Neural progenitor cell (in vitro differentiated cells): ENCODE measurements at regions not wholly inside any gene's neighbourhood (a gene's known extent, or its start where the extent isn't known, plus 50 kb on each side); places are given as distances from the start of the nearest gene placed in this dataset.
"Not testable (repeated sequence)": the region's sequence is repeated elsewhere in the genome, so short reads cannot be mapped to it uniquely, and the experiment has no call there.

Experiments used
- DNase-seq: peaks from one replicate; pipeline ENCODE4 v3.0.0-alpha.2; 2016; ENCODE audit warnings: low spot score
- H2AFZ ChIP-seq: fragments of 200-600 bp; sonication (generic); replicated peaks from 2 replicates; pipeline ENCODE4 v1.6.1; 2016; ENCODE audit warnings: antibody characterized with exemption
- H3F3A ChIP-seq: fragments of 200-600 bp; sonication (generic); 2 replicates; pipeline ENCODE4 v1.6.1; 2016; ENCODE audit warnings: antibody characterized with exemption, low read depth
- H3K27ac ChIP-seq: fragments of 200-600 bp; sonication (generic); 2 replicates; pipeline ENCODE4 v1.5.1; 2016; ENCODE audit warnings: mild to moderate bottlenecking
- H3K27me3 ChIP-seq: fragments of 200-600 bp; sonication (generic); 2 replicates; pipeline ENCODE4 v1.6.1; 2016; ENCODE audit warnings: mild to moderate bottlenecking, moderate library complexity
- H3K36me3 ChIP-seq: fragments of 200-600 bp; sonication (generic); 2 replicates; pipeline ENCODE4 v1.5.1; 2016
- H3K4me1 ChIP-seq: fragments of 200-600 bp; sonication (generic); 2 replicates; pipeline ENCODE4 v1.6.1; 2016; ENCODE audit warnings: mixed run types
- H3K4me2 ChIP-seq: fragments of 200-600 bp; sonication (generic); 2 replicates; pipeline ENCODE4 v1.6.1; 2016
- H3K4me3 ChIP-seq: fragments of 200-600 bp; sonication (generic); 2 replicates; pipeline ENCODE4 v1.5.1; 2016
- H3K79me2 ChIP-seq: fragments of 200-600 bp; sonication (generic); 2 replicates; pipeline ENCODE4 v1.6.1; 2016; ENCODE audit warnings: low read depth
- H3K9ac ChIP-seq: fragments of 200-600 bp; sonication (generic); 2 replicates; pipeline ENCODE4 v1.6.1; 2016
- H3K9me3 ChIP-seq: fragments of 200-600 bp; sonication (generic); 2 replicates; pipeline ENCODE4 v1.5.1; 2016; ENCODE audit warnings: low read depth
- H4K20me1 ChIP-seq: fragments of 200-600 bp; sonication (generic); 2 replicates; pipeline ENCODE4 v1.6.1; 2016; ENCODE audit warnings: low read depth
- H3K27ac Mint-ChIP-seq: 3 replicates; pipeline ENCODE4 v1.8.0; 2021; ENCODE audit warnings: mixed read lengths
- H3K27me3 Mint-ChIP-seq: 2 replicates; pipeline ENCODE4 v1.8.0; 2022; ENCODE audit warnings: low read depth, mild to moderate bottlenecking, inconsistent platforms, moderate library complexity, mixed read lengths; ENCODE audit not compliant: insufficient read depth
- H3K36me3 Mint-ChIP-seq: 3 replicates; pipeline ENCODE4 v1.8.0; 2021; ENCODE audit warnings: mixed read lengths
- H3K4me1 Mint-ChIP-seq: 3 replicates; pipeline ENCODE4 v1.8.0; 2021; ENCODE audit warnings: mixed read lengths
- H3K4me3 Mint-ChIP-seq: 3 replicates; pipeline ENCODE4 v1.8.0; 2021; ENCODE audit warnings: mild to moderate bottlenecking, moderate library complexity, mixed read lengths
- H3K9me3 Mint-ChIP-seq: 3 replicates; pipeline ENCODE4 v1.8.0; 2020; ENCODE audit warnings: mixed read lengths
- EZH2 ChIP-seq: fragments of 200-600 bp; sonication (generic); IDR thresholded peaks from 2 replicates; pipeline ENCODE4 v1.6.1; 2017; ENCODE audit warnings: antibody characterized with exemption, mild to moderate bottlenecking, moderate library complexity
- EZH2phosphoT487 ChIP-seq: fragments of 200-600 bp; sonication (generic); IDR thresholded peaks from 2 replicates; pipeline ENCODE4 v1.6.1; 2017; ENCODE audit warnings: antibody characterized with exemption
- TF ChIP-seq, protein P1 (sequence below): fragments of 200-600 bp; sonication (generic); IDR thresholded peaks from 2 replicates; pipeline ENCODE4 v1.5.1; 2017; ENCODE audit warnings: antibody characterized with exemption, mild to moderate bottlenecking

DNA sequence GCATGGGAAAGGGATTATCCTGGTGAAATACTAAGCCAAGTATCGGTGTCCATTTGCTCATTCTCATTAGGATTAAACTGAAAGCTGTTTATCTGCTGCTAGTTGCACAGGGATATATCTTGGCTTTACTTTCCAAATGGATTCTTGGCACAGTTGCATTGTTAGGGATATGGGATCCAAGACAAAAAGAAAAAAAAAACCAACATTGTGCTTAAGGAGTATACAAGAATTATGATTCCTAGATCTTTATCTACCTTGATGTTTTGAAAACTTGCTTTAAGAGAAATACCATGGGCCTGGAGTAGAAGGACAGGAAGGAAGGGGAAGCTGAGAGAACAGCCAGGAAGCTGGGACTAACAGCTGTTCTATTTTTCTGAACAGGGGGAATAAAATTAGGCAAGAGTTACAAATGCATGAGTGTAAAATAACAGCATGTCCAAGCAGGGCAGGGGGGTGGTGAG lies 107.6 kb downstream of the ATXN3L start:
- no peaks in the 10 kb centered on the region for H3K36me3 ChIP-seq
- H3F3A ChIP-seq = no peaks in the 10 kb centered on the region
- no peak overlapping the region for H2AFZ ChIP-seq
- H3K27me3 ChIP-seq = no peaks in the 10 kb centered on the region
- Mint-ChIP-seq H3K4me1 (peaks cover 6% of the 10 kb centered on the region), H3K4me3 (no peak overlapping the region), H3K27ac (peak overlapping the region; percentile 62), H3K9me3 (peaks cover 6% of the 10 kb centered on the region), H3K36me3 (no peaks in the 10 kb centered on the region), H3K27me3 (no peaks in the 10 kb centered on the region)
- no peak overlapping the region for H3K4me2 ChIP-seq
- H4K20me1 ChIP-seq = no peaks in the 10 kb centered on the region
- no peaks in the 10 kb centered on the region for H3K79me2 ChIP-seq
- peak; percentile 54 for DNase-seq
- no peak overlapping the region for H3K9ac ChIP-seq
- no peak overlapping the region for H3K4me3 ChIP-seq
- H3K27ac ChIP-seq = no peak overlapping the region
- H3K4me1 ChIP-seq = peaks cover 6% of the 10 kb centered on the region
- H3K9me3 ChIP-seq = no peaks in the 10 kb centered on the region
- TF ChIP-seq, protein P1, sequence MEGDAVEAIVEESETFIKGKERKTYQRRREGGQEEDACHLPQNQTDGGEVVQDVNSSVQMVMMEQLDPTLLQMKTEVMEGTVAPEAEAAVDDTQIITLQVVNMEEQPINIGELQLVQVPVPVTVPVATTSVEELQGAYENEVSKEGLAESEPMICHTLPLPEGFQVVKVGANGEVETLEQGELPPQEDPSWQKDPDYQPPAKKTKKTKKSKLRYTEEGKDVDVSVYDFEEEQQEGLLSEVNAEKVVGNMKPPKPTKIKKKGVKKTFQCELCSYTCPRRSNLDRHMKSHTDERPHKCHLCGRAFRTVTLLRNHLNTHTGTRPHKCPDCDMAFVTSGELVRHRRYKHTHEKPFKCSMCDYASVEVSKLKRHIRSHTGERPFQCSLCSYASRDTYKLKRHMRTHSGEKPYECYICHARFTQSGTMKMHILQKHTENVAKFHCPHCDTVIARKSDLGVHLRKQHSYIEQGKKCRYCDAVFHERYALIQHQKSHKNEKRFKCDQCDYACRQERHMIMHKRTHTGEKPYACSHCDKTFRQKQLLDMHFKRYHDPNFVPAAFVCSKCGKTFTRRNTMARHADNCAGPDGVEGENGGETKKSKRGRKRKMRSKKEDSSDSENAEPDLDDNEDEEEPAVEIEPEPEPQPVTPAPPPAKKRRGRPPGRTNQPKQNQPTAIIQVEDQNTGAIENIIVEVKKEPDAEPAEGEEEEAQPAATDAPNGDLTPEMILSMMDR = no peak
- TF ChIP-seq EZH2phosphoT487 (peak; percentile 98), EZH2 (no peak)

DNA sequence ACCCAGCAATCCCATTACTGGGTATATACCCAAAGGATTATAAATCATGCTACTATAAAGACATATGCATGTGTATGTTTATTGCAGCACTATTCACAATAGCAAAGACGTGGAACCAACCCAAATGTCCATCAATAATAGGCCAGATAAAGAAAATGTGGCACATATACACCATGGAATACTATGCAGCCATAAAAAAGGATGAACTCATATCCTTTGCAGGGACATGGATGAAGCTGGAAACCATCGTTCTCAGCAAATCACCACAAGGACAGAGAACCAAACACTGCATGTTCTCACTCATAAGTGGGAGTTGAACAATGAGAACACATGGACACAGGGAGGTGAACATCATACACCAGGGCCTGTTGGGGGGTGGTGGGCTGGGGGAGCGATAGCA lies 109.7 kb downstream of the ATXN3L start:
- H3K9me3 Mint-ChIP-seq, H3K79me2 ChIP-seq, H3K9ac ChIP-seq, H3K4me1 Mint-ChIP-seq, H3K36me3 Mint-ChIP-seq, DNase-seq, H3K27ac ChIP-seq, H3K4me3 ChIP-seq, H3K36me3 ChIP-seq, H4K20me1 ChIP-seq, H3F3A ChIP-seq, H3K9me3 ChIP-seq, H3K27me3 Mint-ChIP-seq, H2AFZ ChIP-seq, H3K4me2 ChIP-seq, H3K27ac Mint-ChIP-seq, H3K27me3 ChIP-seq, H3K4me3 Mint-ChIP-seq, H3K4me1 ChIP-seq: not testable (repeated sequence)

DNA sequence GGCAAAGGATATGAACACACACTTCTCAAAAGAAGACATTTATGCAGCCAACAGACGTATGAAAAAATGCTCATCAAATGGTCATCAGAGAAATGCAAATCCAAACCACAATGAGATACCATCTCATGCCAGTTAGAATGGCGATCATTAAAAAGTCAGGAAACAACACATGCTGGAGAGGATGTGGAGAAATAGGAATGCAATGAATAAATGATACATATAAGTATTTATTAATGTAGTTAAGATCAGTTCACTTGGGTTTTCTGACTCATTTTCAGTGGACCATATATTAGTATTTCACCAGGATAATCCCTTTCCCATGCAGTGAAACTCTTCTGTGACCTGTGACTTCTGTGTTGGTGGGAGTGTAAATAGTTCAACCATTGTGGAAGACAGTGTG lies 110.1 kb downstream of the ATXN3L start:
- not testable (repeated sequence) for H3K4me1 Mint-ChIP-seq, H2AFZ ChIP-seq, H3K4me2 ChIP-seq, H3K4me3 ChIP-seq, H3K4me1 ChIP-seq, H3K27me3 Mint-ChIP-seq, H3K27ac Mint-ChIP-seq, H4K20me1 ChIP-seq, H3K4me3 Mint-ChIP-seq, H3K9me3 ChIP-seq, H3K36me3 ChIP-seq, H3K36me3 Mint-ChIP-seq, H3K27ac ChIP-seq, H3K9me3 Mint-ChIP-seq, DNase-seq, H3K9ac ChIP-seq, H3K79me2 ChIP-seq, H3F3A ChIP-seq, H3K27me3 ChIP-seq

DNA sequence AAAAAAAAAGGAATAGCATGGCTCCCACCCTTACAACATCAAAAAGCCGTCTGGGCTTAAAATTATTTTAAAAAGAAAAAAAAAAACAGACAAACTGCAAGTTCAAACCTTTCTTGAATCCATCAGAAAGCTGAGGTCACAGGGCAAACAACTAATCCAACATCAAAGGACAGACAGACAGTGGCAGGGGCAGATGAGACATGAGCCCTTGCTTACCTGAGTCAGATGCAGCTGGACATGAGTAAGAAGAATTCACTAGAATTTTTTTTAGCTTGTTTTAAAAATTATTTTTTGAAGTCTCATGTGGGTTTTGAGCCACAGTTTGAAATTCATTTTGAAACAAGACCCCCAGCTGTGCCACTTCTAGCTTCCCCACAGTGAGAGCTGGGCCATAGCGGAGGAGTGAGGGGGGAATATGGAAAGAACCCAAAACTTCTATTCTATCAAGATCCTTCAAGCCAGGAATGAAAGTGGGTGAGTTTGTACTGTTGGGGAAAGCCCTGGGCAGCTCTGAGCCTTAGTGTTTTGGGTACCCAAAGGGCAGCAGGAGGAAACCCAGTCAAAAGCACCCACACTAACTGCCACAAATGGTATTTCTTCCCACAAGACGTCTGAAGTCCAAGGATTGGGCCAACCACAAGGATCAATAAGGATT lies 111.4 kb downstream of the ATXN3L start:
- no peaks in the 10 kb centered on the region for H3K36me3 Mint-ChIP-seq
- TF ChIP-seq EZH2phosphoT487 (no peak), EZH2 (no peak)
- TF ChIP-seq, protein P1 = no peak
- DNase-seq = no peak
- H3K4me3 ChIP-seq = no peak overlapping the region
- H3K4me1 Mint-ChIP-seq = peaks cover 6% of the 10 kb centered on the region
- H3K79me2 ChIP-seq = no peaks in the 10 kb centered on the region
- no peak overlapping the region for H3K4me3 Mint-ChIP-seq
- no peak overlapping the region for H3K4me2 ChIP-seq
- no peak overlapping the region for H3K9ac ChIP-seq
- H3K36me3 ChIP-seq = no peaks in the 10 kb centered on the region
- no peaks in the 10 kb centered on the region for H3K9me3 ChIP-seq
- no peaks in the 10 kb centered on the region for H4K20me1 ChIP-seq
- peaks cover 6% of the 10 kb centered on the region for H3K9me3 Mint-ChIP-seq
- H3K27me3 ChIP-seq = no peaks in the 10 kb centered on the region
- H2AFZ ChIP-seq = no peak overlapping the region
- no peak overlapping the region for H3K27ac Mint-ChIP-seq
- H3K27me3 Mint-ChIP-seq = no peaks in the 10 kb centered on the region
- peaks cover 6% of the 10 kb centered on the region for H3K4me1 ChIP-seq
- H3K27ac ChIP-seq = no peak overlapping the region
- no peaks in the 10 kb centered on the region for H3F3A ChIP-seq
